ENCODE measurements at regions not wholly inside any gene's neighbourhood (a gene's known extent, or its start where the extent isn't known, plus 50 kb on each side); places are given as distances from the start of the nearest gene placed in this dataset.

DNA sequence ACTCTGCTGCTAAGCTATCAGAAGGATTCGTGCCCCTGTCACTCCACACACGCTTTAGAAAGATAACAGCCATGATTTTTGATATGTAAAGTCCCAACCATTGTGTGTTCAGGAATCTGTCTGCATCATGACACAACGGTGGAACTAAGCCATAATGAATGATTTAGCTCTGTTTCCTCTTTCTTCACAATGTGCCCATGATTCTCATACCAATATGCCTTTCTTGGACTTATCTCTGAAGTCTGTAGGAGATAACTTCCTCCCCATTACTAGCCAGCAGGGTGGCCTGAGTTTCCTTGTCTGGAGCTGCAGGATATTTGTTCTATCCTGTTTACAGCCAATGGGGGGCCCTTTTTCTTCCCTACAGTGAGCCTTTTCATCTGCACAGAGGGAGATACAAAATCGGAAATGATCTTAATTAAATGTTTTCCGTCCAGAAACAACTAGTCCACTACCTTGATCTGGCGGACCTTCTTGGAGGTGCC is 511.7 kb downstream of the USP25 start:
- TF ChIP-seq CTCF (IDR thresholded peaks at IDR 0.05) (no peak), POLR2A (IDR thresholded peaks at IDR 0.05) (no peak)
